ENCODE measurements at regions not wholly inside any gene's neighbourhood (a gene's known extent, or its start where the extent isn't known, plus 50 kb on each side); places are given as distances from the start of the nearest gene placed in this dataset.

DNA sequence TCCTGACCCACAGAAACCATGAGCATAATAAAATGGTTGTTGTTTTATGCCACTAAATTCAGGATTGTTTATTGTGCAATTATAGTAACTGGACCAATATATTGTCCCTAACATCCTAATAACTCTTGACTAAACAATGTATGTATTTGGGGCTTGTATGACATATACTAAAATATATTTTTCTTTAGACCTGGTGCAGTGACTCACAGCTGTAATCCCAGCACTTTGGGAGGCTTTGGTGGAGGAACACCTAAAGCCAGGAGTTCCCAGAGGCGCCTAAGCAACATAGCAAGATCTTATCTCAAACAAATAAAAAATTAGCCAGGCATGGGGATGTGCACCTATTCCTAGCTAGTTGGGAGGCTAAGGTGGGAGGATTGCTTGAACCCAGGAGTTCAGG, 180.4 kb downstream of the SUCNR1 start:
- POLR2A ChIA-PET = no interaction called here
- no peak overlapping the region for H3K4me3 Mint-ChIP-seq

DNA sequence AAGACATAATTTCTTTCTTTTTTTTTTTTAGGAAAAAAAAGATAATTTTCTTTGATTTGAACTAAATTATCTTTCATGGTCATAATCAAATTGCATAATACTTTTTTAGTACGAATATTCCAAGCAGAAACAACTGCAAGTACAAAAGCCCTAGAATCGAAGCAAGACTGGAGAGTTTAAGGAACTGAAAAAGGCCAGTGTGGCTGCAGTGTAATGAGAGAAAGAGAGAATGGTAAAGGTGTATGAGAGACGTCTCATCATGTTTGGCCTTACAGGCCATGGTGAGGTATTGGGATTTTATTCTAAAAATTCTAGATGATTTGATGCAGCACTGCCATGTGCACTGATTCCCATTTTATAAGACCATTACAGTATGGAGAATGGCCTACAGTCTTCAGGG, 180.9 kb downstream of the SUCNR1 start:
- Histone ChIP-seq H3K9me3 (ENCODE audit: control extremely low read depth in 1 of 3, control insufficient read depth in 2 of 3, insufficient read depth in 1 of 3, low read length in 2 of 3) (no peaks in the 10 kb centered on the region), H3K9ac (ENCODE audit: low read length) (no peak overlapping the region), H3K4me2 (replicated peaks; ENCODE audit: low read depth, low read length, poor library complexity, severe bottlenecking) (no peak overlapping the region), H3K4me3 (ENCODE audit: control extremely low read depth in 1 of 5, extremely low read depth in 1 of 5, insufficient read depth in 1 of 5, low read depth in 2 of 5, low read length in 4 of 5) (no peak overlapping the region), H4K20me1 (ENCODE audit: control insufficient read depth, insufficient read depth, low read length, poor library complexity, severe bottlenecking) (no peaks in the 10 kb centered on the region), H3K27ac (ENCODE audit: low read length in 2 of 2) (no peak overlapping the region), H3K79me2 (ENCODE audit: control insufficient read depth, insufficient read depth, low read length) (no peaks in the 10 kb centered on the region), H3K27me3 (replicated peaks in 1 of 4; ENCODE audit: control extremely low read depth in 1 of 4, control insufficient read depth in 3 of 4, insufficient read depth in 4 of 4, low read length in 3 of 4) (no peaks in the 10 kb centered on the region), H3K36me3 (replicated peaks in 1 of 2; ENCODE audit: control extremely low read depth in 1 of 2, control insufficient read depth in 1 of 2, extremely low read depth in 1 of 2, insufficient read depth in 2 of 2, low read length in 1 of 2) (no peaks in the 10 kb centered on the region), H3K4me1 (ENCODE audit: control insufficient read depth in 2 of 2, insufficient read depth in 2 of 2, low read length in 2 of 2) (no peaks in the 10 kb centered on the region), H2AFZ (ENCODE audit: insufficient read depth, low read depth, low read length, poor library complexity, severe bottlenecking) (no peak overlapping the region)
- ATAC-seq (ENCODE audit: low read depth) = no peak
- CTCF ChIA-PET = interaction anchor here (0.7 kb wide), 1 partner anchor 104 kb away, joined by 4 read pairs; no protein-coding TSS in a partner anchor
- TF ChIP-seq, protein P1, sequence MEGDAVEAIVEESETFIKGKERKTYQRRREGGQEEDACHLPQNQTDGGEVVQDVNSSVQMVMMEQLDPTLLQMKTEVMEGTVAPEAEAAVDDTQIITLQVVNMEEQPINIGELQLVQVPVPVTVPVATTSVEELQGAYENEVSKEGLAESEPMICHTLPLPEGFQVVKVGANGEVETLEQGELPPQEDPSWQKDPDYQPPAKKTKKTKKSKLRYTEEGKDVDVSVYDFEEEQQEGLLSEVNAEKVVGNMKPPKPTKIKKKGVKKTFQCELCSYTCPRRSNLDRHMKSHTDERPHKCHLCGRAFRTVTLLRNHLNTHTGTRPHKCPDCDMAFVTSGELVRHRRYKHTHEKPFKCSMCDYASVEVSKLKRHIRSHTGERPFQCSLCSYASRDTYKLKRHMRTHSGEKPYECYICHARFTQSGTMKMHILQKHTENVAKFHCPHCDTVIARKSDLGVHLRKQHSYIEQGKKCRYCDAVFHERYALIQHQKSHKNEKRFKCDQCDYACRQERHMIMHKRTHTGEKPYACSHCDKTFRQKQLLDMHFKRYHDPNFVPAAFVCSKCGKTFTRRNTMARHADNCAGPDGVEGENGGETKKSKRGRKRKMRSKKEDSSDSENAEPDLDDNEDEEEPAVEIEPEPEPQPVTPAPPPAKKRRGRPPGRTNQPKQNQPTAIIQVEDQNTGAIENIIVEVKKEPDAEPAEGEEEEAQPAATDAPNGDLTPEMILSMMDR (IDR thresholded peaks at IDR 0.05) = no peak
- no peak for TF ChIP-seq EZH2 (IDR thresholded peaks at IDR 0.05; ENCODE audit: borderline replicate concordance, insufficient read depth, low read depth, low read length, poor library complexity, severe bottlenecking)
- intact Hi-C loops (cut with micrococcal nuclease) = no loop called here
- no CpG with 5 or more reads among the region's 3 CpGs for WGBS (ENCODE audit: insufficient coverage)
- no peak for DNase-seq
- Mint-ChIP-seq H3K4me1 (no peaks in the 10 kb centered on the region), H3K4me3 (no peak overlapping the region), H3K27ac (no peak overlapping the region), H3K9me3 (ENCODE audit: insufficient read depth) (no peaks in the 10 kb centered on the region), H3K27me3 (peaks cover 3% of the 10 kb centered on the region)
- POLR2A ChIA-PET = no interaction called here

More for the DNA sequence above, 180.4 kb downstream of the SUCNR1 start:
- Histone ChIP-seq H3K4me1 (ENCODE audit: control insufficient read depth in 2 of 2, insufficient read depth in 2 of 2, low read length in 2 of 2) (no peaks in the 10 kb centered on the region), H3K4me3 (ENCODE audit: control extremely low read depth in 1 of 5, extremely low read depth in 1 of 5, insufficient read depth in 1 of 5, low read depth in 2 of 5, low read length in 4 of 5) (no peak overlapping the region), H4K20me1 (ENCODE audit: control insufficient read depth, insufficient read depth, low read length, poor library complexity, severe bottlenecking) (no peaks in the 10 kb centered on the region), H3K27ac (ENCODE audit: low read length in 2 of 2) (no peak overlapping the region), H2AFZ (ENCODE audit: insufficient read depth, low read depth, low read length, poor library complexity, severe bottlenecking) (no peak overlapping the region), H3K36me3 (replicated peaks in 1 of 2; ENCODE audit: control extremely low read depth in 1 of 2, control insufficient read depth in 1 of 2, extremely low read depth in 1 of 2, insufficient read depth in 2 of 2, low read length in 1 of 2) (no peaks in the 10 kb centered on the region), H3K9ac (ENCODE audit: low read length) (no peak overlapping the region), H3K9me3 (ENCODE audit: control extremely low read depth in 1 of 3, control insufficient read depth in 2 of 3, insufficient read depth in 1 of 3, low read length in 2 of 3) (no peaks in the 10 kb centered on the region), H3K79me2 (ENCODE audit: control insufficient read depth, insufficient read depth, low read length) (no peaks in the 10 kb centered on the region), H3K4me2 (replicated peaks; ENCODE audit: low read depth, low read length, poor library complexity, severe bottlenecking) (no peak overlapping the region), H3K27me3 (replicated peaks in 1 of 4; ENCODE audit: control extremely low read depth in 1 of 4, control insufficient read depth in 3 of 4, insufficient read depth in 4 of 4, low read length in 3 of 4) (no peaks in the 10 kb centered on the region)
- DNase-seq (no peak), ATAC-seq (ENCODE audit: low read depth) (no peak)
- intact Hi-C loops (cut with micrococcal nuclease) = no loop called here
- CTCF ChIA-PET = interaction anchor here (0.7 kb wide), 1 partner anchor 104 kb away, joined by 4 read pairs; no protein-coding TSS in a partner anchor
- Mint-ChIP-seq H3K4me1 (no peaks in the 10 kb centered on the region), H3K27me3 (peaks cover 3% of the 10 kb centered on the region), H3K27ac (no peak overlapping the region), H3K9me3 (ENCODE audit: insufficient read depth) (no peaks in the 10 kb centered on the region)
- no CpG with 5 or more reads among the region's 1 CpG for WGBS (ENCODE audit: insufficient coverage)
- TF ChIP-seq EZH2 (IDR thresholded peaks at IDR 0.05; ENCODE audit: borderline replicate concordance, insufficient read depth, low read depth, low read length, poor library complexity, severe bottlenecking) = no peak
- TF ChIP-seq, protein P1 (IDR thresholded peaks at IDR 0.05) = no peak

All from B cell (primary cell).